SK-N-MC (cell line): ENCODE measurements at regions not wholly inside any gene's neighbourhood (a gene's known extent, or its start where the extent isn't known, plus 50 kb on each side); places are given as distances from the start of the nearest gene placed in this dataset.

Experiments
- EZH2 ChIP-seq: fragments of 200-600 bp; sonication (generic); IDR thresholded peaks from one replicate; pipeline ENCODE4 v1.6.1; 2017; ENCODE audit warnings: antibody characterized with exemption
- POLR2AphosphoS5 ChIP-seq: IDR thresholded peaks from 2 replicates; pipeline ENCODE4 v1.6.1; 2012; ENCODE audit warnings: mild to moderate bottlenecking, low read depth, low read length, borderline replicate concordance

GRCh38 chr5:147963948-147964693 is 57.8 kb upstream of the C5orf46 start:
- TF ChIP-seq POLR2AphosphoS5 (no peak), EZH2 (no peak)
